SK-N-SH treated with all-trans-retinoic acid at 6 μM for 48 hours (cell line): ENCODE measurements at regions not wholly inside any gene's neighbourhood (a gene's known extent, or its start where the extent isn't known, plus 50 kb on each side); places are given as distances from the start of the nearest gene placed in this dataset.

Experiments used
- ARNTL ChIP-seq: fragments of 450-650 bp; formaldehyde crosslinking; IDR thresholded peaks from 2 replicates; pipeline ENCODE4 v1.5.0; 2020; ENCODE audit warnings: low read depth, mild to moderate bottlenecking, moderate library complexity, borderline replicate concordance
- ZFP3 ChIP-seq: fragments of 250-450 bp; sonication (Bioruptor Pico); IDR thresholded peaks from 2 replicates; pipeline ENCODE4 v1.5.0; 2020; ENCODE audit warnings: mild to moderate bottlenecking, moderate library complexity

DNA sequence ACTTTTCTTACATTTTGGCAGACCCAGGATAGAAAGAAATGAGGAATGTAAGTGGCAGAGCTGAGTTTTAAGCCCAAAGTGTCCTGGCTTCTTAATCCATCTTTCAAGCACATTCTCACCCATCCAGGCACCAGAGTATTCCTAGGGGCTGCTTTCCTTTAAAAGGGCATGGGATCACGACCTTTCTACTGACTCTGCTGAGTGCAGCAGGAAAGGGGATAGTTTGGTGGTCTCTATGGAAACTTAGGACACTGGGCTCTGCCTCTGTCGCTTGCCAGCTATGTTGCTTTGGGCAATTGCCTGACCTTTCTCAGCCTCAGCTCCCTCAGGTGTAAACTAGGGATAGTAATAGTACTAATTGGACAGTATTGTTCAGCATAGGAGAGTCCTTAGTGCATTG is 458.4 kb downstream of the PDCD6IP start:
- TF ChIP-seq ZFP3 (CRISPR knock-in tag) (no peak), ARNTL (no peak)
